ENCODE measurements at regions not wholly inside any gene's neighbourhood (a gene's known extent, or its start where the extent isn't known, plus 50 kb on each side); places are given as distances from the start of the nearest gene placed in this dataset.
"Not testable (repeated sequence)": the region's sequence is repeated elsewhere in the genome, so short reads cannot be mapped to it uniquely, and the experiment has no call there.

DNA sequence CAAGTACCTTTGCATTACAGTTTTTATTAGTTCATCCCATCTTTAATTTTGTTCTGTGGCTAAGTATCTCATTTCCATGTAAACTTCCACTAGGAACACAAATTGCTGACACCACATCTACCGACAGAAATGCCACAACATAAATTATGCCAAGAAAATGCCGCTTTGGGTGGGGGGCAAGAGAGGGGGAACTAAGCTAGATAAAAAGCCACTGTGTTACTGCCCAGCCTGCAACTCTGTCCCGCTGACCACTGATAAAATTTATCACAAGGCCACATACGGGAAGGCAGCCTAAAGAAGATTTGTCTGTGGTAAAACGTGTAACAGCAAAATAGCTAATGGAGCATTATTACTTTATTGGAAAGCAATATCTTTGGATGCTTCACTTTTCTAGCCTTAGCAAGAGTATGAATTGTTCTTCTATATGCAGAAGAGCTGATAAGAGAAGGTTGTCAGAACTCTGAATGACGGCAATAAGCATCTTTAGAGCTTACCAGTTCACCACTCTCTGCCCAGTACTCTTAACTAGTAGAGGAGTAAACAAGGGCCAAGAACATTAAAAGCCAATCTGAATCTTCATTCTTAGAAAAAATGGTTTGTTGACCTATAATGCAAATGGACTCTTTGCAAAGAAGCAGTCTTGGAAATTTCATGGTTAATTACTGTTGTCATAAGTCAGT, 172.2 kb upstream of the MEF2C start:
- no peaks in the 10 kb centered on the region for H3K27me3 Mint-ChIP-seq
- TF ChIP-seq, protein P1, sequence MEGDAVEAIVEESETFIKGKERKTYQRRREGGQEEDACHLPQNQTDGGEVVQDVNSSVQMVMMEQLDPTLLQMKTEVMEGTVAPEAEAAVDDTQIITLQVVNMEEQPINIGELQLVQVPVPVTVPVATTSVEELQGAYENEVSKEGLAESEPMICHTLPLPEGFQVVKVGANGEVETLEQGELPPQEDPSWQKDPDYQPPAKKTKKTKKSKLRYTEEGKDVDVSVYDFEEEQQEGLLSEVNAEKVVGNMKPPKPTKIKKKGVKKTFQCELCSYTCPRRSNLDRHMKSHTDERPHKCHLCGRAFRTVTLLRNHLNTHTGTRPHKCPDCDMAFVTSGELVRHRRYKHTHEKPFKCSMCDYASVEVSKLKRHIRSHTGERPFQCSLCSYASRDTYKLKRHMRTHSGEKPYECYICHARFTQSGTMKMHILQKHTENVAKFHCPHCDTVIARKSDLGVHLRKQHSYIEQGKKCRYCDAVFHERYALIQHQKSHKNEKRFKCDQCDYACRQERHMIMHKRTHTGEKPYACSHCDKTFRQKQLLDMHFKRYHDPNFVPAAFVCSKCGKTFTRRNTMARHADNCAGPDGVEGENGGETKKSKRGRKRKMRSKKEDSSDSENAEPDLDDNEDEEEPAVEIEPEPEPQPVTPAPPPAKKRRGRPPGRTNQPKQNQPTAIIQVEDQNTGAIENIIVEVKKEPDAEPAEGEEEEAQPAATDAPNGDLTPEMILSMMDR (IDR thresholded peaks at IDR 0.05; ENCODE audit: unreplicated experiment) = no peak
- no peak overlapping the region for H3K27ac Mint-ChIP-seq
- H3K36me3 Mint-ChIP-seq (ENCODE audit: insufficient read depth) = peaks cover 1% of the 10 kb centered on the region
- DNase-seq (ENCODE audit: low spot score, unreplicated experiment) = no peak
- no peak overlapping the region for H3K4me3 Mint-ChIP-seq (ENCODE audit: low read depth)
- H3K4me1 Mint-ChIP-seq (ENCODE audit: low read depth) = no peaks in the 10 kb centered on the region
- peaks cover 9% of the 10 kb centered on the region for H3K9me3 Mint-ChIP-seq (ENCODE audit: low read depth)

DNA sequence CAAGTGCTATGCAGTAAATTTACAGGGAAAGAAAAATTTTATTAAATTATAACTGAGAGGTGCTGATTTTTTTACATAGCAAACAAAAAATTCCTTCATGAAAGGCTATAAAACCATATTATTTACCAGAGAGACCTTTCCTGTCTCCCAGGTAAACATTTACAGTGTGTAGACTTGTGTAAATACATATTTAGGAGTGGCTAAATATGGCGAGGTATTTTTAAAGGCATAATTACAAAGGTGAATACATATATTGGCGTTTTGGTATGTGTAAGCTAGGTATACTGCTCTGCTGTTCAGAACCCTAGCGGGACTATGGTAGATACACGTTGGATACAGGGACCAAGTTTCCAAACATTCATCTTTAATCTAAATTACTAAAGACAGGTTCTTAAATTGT, 170.6 kb upstream of the MEF2C start:
- Mint-ChIP-seq H3K27me3 (no peaks in the 10 kb centered on the region), H3K9me3 (ENCODE audit: low read depth) (peaks cover 12% of the 10 kb centered on the region), H3K4me1 (ENCODE audit: low read depth) (no peaks in the 10 kb centered on the region), H3K4me3 (ENCODE audit: low read depth) (no peak overlapping the region), H3K36me3 (ENCODE audit: insufficient read depth) (peaks cover 1% of the 10 kb centered on the region), H3K27ac (no peak overlapping the region)
- TF ChIP-seq, protein P1 (IDR thresholded peaks at IDR 0.05; ENCODE audit: unreplicated experiment) = no peak
- no peak for DNase-seq (ENCODE audit: low spot score, unreplicated experiment)

DNA sequence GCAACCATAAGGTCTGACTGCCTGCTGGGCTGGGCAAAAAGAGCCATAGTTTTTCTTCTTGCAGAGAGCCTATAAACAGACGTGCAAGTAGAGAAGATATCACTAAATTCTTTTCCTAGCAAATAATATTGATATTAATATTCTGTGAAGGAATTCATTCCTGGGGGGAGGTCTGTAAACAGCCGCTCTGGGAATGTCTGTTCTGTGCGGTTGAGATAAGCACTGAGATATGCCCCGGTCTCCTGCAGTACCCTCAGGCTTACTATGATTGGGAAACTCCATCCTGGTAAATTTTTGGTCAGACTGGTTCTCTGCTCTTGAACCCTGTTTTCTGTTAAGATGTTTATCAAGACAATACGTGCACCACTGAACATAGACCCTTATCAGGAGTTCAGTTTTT, 167.1 kb upstream of the MEF2C start:
- not testable (repeated sequence) for H3K4me1 Mint-ChIP-seq (ENCODE audit: low read depth); H3K27me3 Mint-ChIP-seq; DNase-seq (ENCODE audit: low spot score, unreplicated experiment); H3K27ac Mint-ChIP-seq; H3K36me3 Mint-ChIP-seq (ENCODE audit: insufficient read depth); H3K4me3 Mint-ChIP-seq (ENCODE audit: low read depth)
- peaks cover 12% of the 10 kb centered on the region for H3K9me3 Mint-ChIP-seq (ENCODE audit: low read depth)

DNA sequence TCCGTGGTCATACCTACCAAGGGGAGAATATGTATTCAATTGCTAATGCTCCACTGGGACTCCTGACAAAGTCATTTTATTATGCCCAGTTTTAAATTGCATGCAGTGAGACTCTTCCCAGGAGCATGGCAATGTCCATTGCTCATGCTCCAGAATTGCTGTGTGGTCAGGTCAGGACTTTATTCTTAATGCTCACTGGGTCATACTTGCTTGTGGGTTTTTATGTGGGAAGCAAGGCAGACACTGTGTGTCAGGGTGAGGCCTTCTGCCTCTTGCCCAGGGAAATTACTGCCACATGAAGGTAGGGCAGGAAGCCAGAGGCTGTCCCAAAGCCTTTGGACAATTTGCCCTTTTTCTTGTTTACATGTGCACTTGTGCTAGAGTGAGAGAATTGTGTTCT, 164.6 kb upstream of the MEF2C start:
- no peaks in the 10 kb centered on the region for H3K27me3 Mint-ChIP-seq

DNA sequence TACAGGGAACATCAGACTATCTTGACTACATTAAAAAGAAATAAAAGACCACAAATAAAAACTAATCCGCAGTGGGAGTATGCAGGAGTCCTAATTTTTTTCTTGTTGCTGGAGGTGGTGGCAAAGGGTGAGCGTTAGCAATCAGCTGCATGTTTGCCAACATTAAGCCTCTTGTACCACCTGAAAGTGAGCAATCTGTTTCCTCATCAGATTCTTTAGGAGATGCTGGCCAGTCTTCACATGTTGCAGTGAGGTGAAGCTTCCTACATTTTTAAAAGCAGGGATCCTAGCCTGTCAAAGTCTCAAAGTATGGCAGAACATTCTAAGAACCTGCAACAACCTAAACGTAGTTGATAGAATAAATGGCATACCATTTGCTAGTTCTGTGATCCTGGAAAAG, 162.2 kb upstream of the MEF2C start:
- no peaks in the 10 kb centered on the region for H3K36me3 Mint-ChIP-seq (ENCODE audit: insufficient read depth)
- peaks cover 4% of the 10 kb centered on the region for H3K9me3 Mint-ChIP-seq (ENCODE audit: low read depth)

More for the DNA sequence above, 164.6 kb upstream of the MEF2C start:
- Mint-ChIP-seq H3K4me3 (ENCODE audit: low read depth) (no peak overlapping the region), H3K9me3 (ENCODE audit: low read depth) (peaks cover 12% of the 10 kb centered on the region), H3K27ac (no peak overlapping the region), H3K36me3 (ENCODE audit: insufficient read depth) (peaks cover 1% of the 10 kb centered on the region), H3K4me1 (ENCODE audit: low read depth) (peaks cover 4% of the 10 kb centered on the region)
- DNase-seq (ENCODE audit: low spot score, unreplicated experiment) = no peak
- TF ChIP-seq, protein P1 (IDR thresholded peaks at IDR 0.05; ENCODE audit: unreplicated experiment) = no peak

More for the DNA sequence above, 162.2 kb upstream of the MEF2C start:
- H3K27ac Mint-ChIP-seq = no peak overlapping the region
- TF ChIP-seq, protein P1 (IDR thresholded peaks at IDR 0.05; ENCODE audit: unreplicated experiment) = no peak
- H3K4me1 Mint-ChIP-seq (ENCODE audit: low read depth) = peaks cover 11% of the 10 kb centered on the region
- H3K4me3 Mint-ChIP-seq (ENCODE audit: low read depth) = no peak overlapping the region
- no peak for DNase-seq (ENCODE audit: low spot score, unreplicated experiment)
- no peaks in the 10 kb centered on the region for H3K27me3 Mint-ChIP-seq
